Activated CD4-positive, alpha-beta T cell treated with anti-CD3 and anti-CD28 coated beads, Interleukin-2, amount 10 ng/mL, durations not matched to agents 7 days and 5 days (primary cell): ENCODE measurements at regions not wholly inside any gene's neighbourhood (a gene's known extent, or its start where the extent isn't known, plus 50 kb on each side); places are given as distances from the start of the nearest gene placed in this dataset.

Source experiments
- CTCF ChIA-PET: fragments of 350-600 bp; sonication (Branson Sonifier 250); formaldehyde crosslinking; loops from one replicate; lab custom pipeline; 2021; ENCODE audit warnings: antibody characterized with exemption; lab: Charles Lee
- POLR2A ChIA-PET: fragments of 350-600 bp; sonication (Branson Sonifier 250); formaldehyde crosslinking; loops from one replicate; lab custom pipeline; 2021; ENCODE audit warnings: antibody characterized with exemption; lab: Charles Lee
- DNase-seq: peaks from one replicate; pipeline ENCODE4 v3.0.0-alpha.2; 2020
- H3K27ac Mint-ChIP-seq: one replicate; pipeline ENCODE4 v1.8.0; 2021; ENCODE audit warnings: mild to moderate bottlenecking, moderate library complexity, mixed read lengths
- H3K27me3 Mint-ChIP-seq: one replicate; pipeline ENCODE4 v1.8.0; 2021; ENCODE audit warnings: mixed read lengths
- H3K36me3 Mint-ChIP-seq: one replicate; pipeline ENCODE4 v1.8.0; 2021; ENCODE audit warnings: low read depth, mixed read lengths
- H3K4me1 Mint-ChIP-seq: one replicate; pipeline ENCODE4 v1.8.0; 2021; ENCODE audit warnings: mixed read lengths
- H3K4me3 Mint-ChIP-seq: one replicate; pipeline ENCODE4 v1.8.0; 2021; ENCODE audit warnings: mild to moderate bottlenecking, moderate library complexity, mixed read lengths
- H3K9me3 Mint-ChIP-seq: one replicate; pipeline ENCODE4 v1.8.0; 2021; ENCODE audit warnings: mixed read lengths

- no peak for DNase-seq
- POLR2A ChIA-PET = no interaction called here
Measured at GRCh38 chr2:71952572-71953188, 195.0 kb downstream of the CYP26B1 start.

GRCh38 chr2:71951718-71952404 is 195.8 kb downstream of the CYP26B1 start:
- Mint-ChIP-seq H3K36me3 (no peaks in the 10 kb centered on the region), H3K27ac (no peak overlapping the region), H3K4me3 (no peak overlapping the region), H3K4me1 (no peaks in the 10 kb centered on the region), H3K9me3 (peaks cover 2% of the 10 kb centered on the region), H3K27me3 (peaks cover 4% of the 10 kb centered on the region)
- CTCF ChIA-PET = interaction anchor here (0.9 kb wide), 1 partner anchor 9 kb away, joined by 3 read pairs; no protein-coding TSS in a partner anchor
- POLR2A ChIA-PET = no interaction called here
- no peak for DNase-seq

More at GRCh38 chr2:71952572-71953188, 195.0 kb downstream of the CYP26B1 start:
- Mint-ChIP-seq H3K4me1 (no peaks in the 10 kb centered on the region), H3K36me3 (no peaks in the 10 kb centered on the region), H3K27me3 (peaks cover 4% of the 10 kb centered on the region), H3K27ac (no peak overlapping the region), H3K4me3 (no peak overlapping the region), H3K9me3 (peaks cover 6% of the 10 kb centered on the region)
- CTCF ChIA-PET = no interaction called here

GRCh38 chr2:71951083-71951468 is 196.6 kb downstream of the CYP26B1 start:
- no peak for DNase-seq
- no peaks in the 10 kb centered on the region for H3K9me3 Mint-ChIP-seq
- CTCF ChIA-PET = no interaction called here
- H3K4me1 Mint-ChIP-seq = no peaks in the 10 kb centered on the region
- no peaks in the 10 kb centered on the region for H3K36me3 Mint-ChIP-seq
- POLR2A ChIA-PET = no interaction called here
- H3K4me3 Mint-ChIP-seq = no peak overlapping the region
- peaks cover 4% of the 10 kb centered on the region for H3K27me3 Mint-ChIP-seq
- H3K27ac Mint-ChIP-seq = no peak overlapping the region

GRCh38 chr2:71950256-71951082 is 197.2 kb downstream of the CYP26B1 start:
- Mint-ChIP-seq H3K36me3 (no peaks in the 10 kb centered on the region), H3K9me3 (no peaks in the 10 kb centered on the region), H3K4me3 (no peak overlapping the region), H3K4me1 (no peaks in the 10 kb centered on the region), H3K27ac (no peak overlapping the region), H3K27me3 (peaks cover 4% of the 10 kb centered on the region)
- CTCF ChIA-PET = no interaction called here
- DNase-seq = no peak
- POLR2A ChIA-PET = no interaction called here

GRCh38 chr2:71949537-71949798 is 198.2 kb downstream of the CYP26B1 start:
- Mint-ChIP-seq H3K9me3 (no peaks in the 10 kb centered on the region), H3K27ac (no peak overlapping the region), H3K4me1 (no peaks in the 10 kb centered on the region), H3K36me3 (no peaks in the 10 kb centered on the region), H3K4me3 (no peak overlapping the region), H3K27me3 (peaks cover 4% of the 10 kb centered on the region)
- POLR2A ChIA-PET = no interaction called here
- CTCF ChIA-PET = no interaction called here
- no peak for DNase-seq

- H3K27ac Mint-ChIP-seq = no peak overlapping the region
- no peaks in the 10 kb centered on the region for H3K9me3 Mint-ChIP-seq
- no peak for DNase-seq
- H3K36me3 Mint-ChIP-seq = no peaks in the 10 kb centered on the region
- ChIA-PET POLR2A (no interaction called here), CTCF (no interaction called here)
- H3K4me1 Mint-ChIP-seq = no peaks in the 10 kb centered on the region
- no peak overlapping the region for H3K4me3 Mint-ChIP-seq
- peaks cover 4% of the 10 kb centered on the region for H3K27me3 Mint-ChIP-seq
Measured at GRCh38 chr2:71948781-71949536, 198.7 kb downstream of the CYP26B1 start.

- no peaks in the 10 kb centered on the region for H3K36me3 Mint-ChIP-seq
- ChIA-PET POLR2A (no interaction called here), CTCF (no interaction called here)
- no peaks in the 10 kb centered on the region for H3K27me3 Mint-ChIP-seq
- H3K9me3 Mint-ChIP-seq = no peaks in the 10 kb centered on the region
- DNase-seq = no peak
- no peak overlapping the region for H3K27ac Mint-ChIP-seq
- no peaks in the 10 kb centered on the region for H3K4me1 Mint-ChIP-seq
- H3K4me3 Mint-ChIP-seq = no peak overlapping the region
Measured at GRCh38 chr2:71947809-71948208, 199.9 kb downstream of the CYP26B1 start.

- CTCF ChIA-PET = no interaction called here
- DNase-seq = no peak
- POLR2A ChIA-PET = no interaction called here
Measured at GRCh38 chr2:71945603-71945959, 202.1 kb downstream of the CYP26B1 start.

GRCh38 chr2:71944806-71945602 is 202.7 kb downstream of the CYP26B1 start:
- Mint-ChIP-seq H3K4me3 (no peak overlapping the region), H3K4me1 (no peaks in the 10 kb centered on the region), H3K27me3 (no peaks in the 10 kb centered on the region), H3K36me3 (no peaks in the 10 kb centered on the region), H3K9me3 (no peaks in the 10 kb centered on the region), H3K27ac (no peak overlapping the region)
- no peak for DNase-seq
- POLR2A ChIA-PET = no interaction called here
- CTCF ChIA-PET = no interaction called here

More at GRCh38 chr2:71945603-71945959, 202.1 kb downstream of the CYP26B1 start:
- Mint-ChIP-seq H3K9me3 (no peaks in the 10 kb centered on the region), H3K4me3 (no peak overlapping the region), H3K27me3 (no peaks in the 10 kb centered on the region), H3K4me1 (no peaks in the 10 kb centered on the region), H3K36me3 (no peaks in the 10 kb centered on the region), H3K27ac (no peak overlapping the region)

- Mint-ChIP-seq H3K9me3 (no peaks in the 10 kb centered on the region), H3K4me1 (no peaks in the 10 kb centered on the region), H3K36me3 (no peaks in the 10 kb centered on the region), H3K27me3 (no peaks in the 10 kb centered on the region), H3K4me3 (no peak overlapping the region), H3K27ac (no peak overlapping the region)
- ChIA-PET POLR2A (no interaction called here), CTCF (no interaction called here)
- DNase-seq = no peak
Measured at GRCh38 chr2:71944183-71944550, 203.5 kb downstream of the CYP26B1 start.

- ChIA-PET CTCF (interaction anchor here (0.9 kb wide), 1 partner anchor 8 kb away, joined by 3 read pairs; no protein-coding TSS in a partner anchor), POLR2A (no interaction called here)
- Mint-ChIP-seq H3K27me3 (no peaks in the 10 kb centered on the region), H3K9me3 (no peaks in the 10 kb centered on the region), H3K36me3 (no peaks in the 10 kb centered on the region), H3K4me1 (no peaks in the 10 kb centered on the region), H3K27ac (no peak overlapping the region), H3K4me3 (no peak overlapping the region)
- no peak for DNase-seq
Measured at GRCh38 chr2:71943238-71944182, 204.2 kb downstream of the CYP26B1 start.
